Memory B cell (primary cell): ENCODE measurements at regions not wholly inside any gene's neighbourhood (a gene's known extent, or its start where the extent isn't known, plus 50 kb on each side); places are given as distances from the start of the nearest gene placed in this dataset.

Experiments used
- ATAC-seq: fragments of 150-1000 bp; cut with Tn5 transposase; 2 replicates; pipeline ENCODE4 v1.10.0; 2021; ENCODE audit warnings: low read depth, mild to moderate bottlenecking, moderate library complexity
- DNase-seq, 2 donors: peaks; one replicate each; pipeline ENCODE4 v3.0.0; 2022; ENCODE audit warnings: low spot score in 2 of 2
- H3K27ac Mint-ChIP-seq: one replicate; pipeline ENCODE4 v1.8.0; 2022; ENCODE audit warnings: mild to moderate bottlenecking, moderate library complexity, mixed read lengths
- H3K27me3 Mint-ChIP-seq: one replicate; pipeline ENCODE4 v1.8.0; 2022; ENCODE audit warnings: mixed read lengths
- H3K36me3 Mint-ChIP-seq: one replicate; pipeline ENCODE4 v1.8.0; 2022; ENCODE audit warnings: mild to moderate bottlenecking, mixed read lengths
- H3K4me1 Mint-ChIP-seq: one replicate; pipeline ENCODE4 v1.8.0; 2022; ENCODE audit warnings: mixed read lengths
- H3K4me3 Mint-ChIP-seq: one replicate; pipeline ENCODE4 v1.8.0; 2022; ENCODE audit warnings: mild to moderate bottlenecking, moderate library complexity, mixed read lengths
- H3K9me3 Mint-ChIP-seq: one replicate; pipeline ENCODE4 v1.8.0; 2022; ENCODE audit warnings: mixed read lengths

GRCh38 chr10:29237786-29238185 is 51.1 kb upstream of the LYZL1 start:
- Mint-ChIP-seq H3K27ac (no peak overlapping the region), H3K4me3 (no peak overlapping the region)
- ATAC-seq, result no peak

GRCh38 chr10:29238523-29239135 is 50.2 kb upstream of the LYZL1 start:
- peaks cover 2% of the 10 kb centered on the region for H3K27me3 Mint-ChIP-seq
- no peak overlapping the region for H3K27ac Mint-ChIP-seq
- no peaks in the 10 kb centered on the region for H3K4me1 Mint-ChIP-seq
- H3K4me3 Mint-ChIP-seq, result no peak overlapping the region
- H3K9me3 Mint-ChIP-seq, result no peaks in the 10 kb centered on the region
- no peak for ATAC-seq
- DNase-seq, result no peak
- H3K36me3 Mint-ChIP-seq, result no peaks in the 10 kb centered on the region

More at GRCh38 chr10:29237786-29238185, 51.1 kb upstream of the LYZL1 start:
- Mint-ChIP-seq H3K9me3 (no peaks in the 10 kb centered on the region), H3K36me3 (no peaks in the 10 kb centered on the region), H3K27me3 (peaks cover 2% of the 10 kb centered on the region), H3K4me1 (no peaks in the 10 kb centered on the region)
- DNase-seq, result no peak
